ENCODE measurements at regions not wholly inside any gene's neighbourhood (a gene's known extent, or its start where the extent isn't known, plus 50 kb on each side); places are given as distances from the start of the nearest gene placed in this dataset.

GRCh38 chr14:105773584-105773983 is 247.2 kb downstream of the TMEM121 start:
- TF ChIP-seq ZBTB7A (IDR thresholded peaks at IDR 0.05; ENCODE audit: low read depth): no peak
- no peak for TF ChIP-seq FOXM1 (IDR thresholded peaks at IDR 0.05; ENCODE audit: borderline replicate concordance, low read depth)
- TF ChIP-seq NFIC (IDR thresholded peaks at IDR 0.05): no peak
- no peak for TF ChIP-seq CEBPB (IDR thresholded peaks at IDR 0.05)
- TF ChIP-seq, protein P1, sequence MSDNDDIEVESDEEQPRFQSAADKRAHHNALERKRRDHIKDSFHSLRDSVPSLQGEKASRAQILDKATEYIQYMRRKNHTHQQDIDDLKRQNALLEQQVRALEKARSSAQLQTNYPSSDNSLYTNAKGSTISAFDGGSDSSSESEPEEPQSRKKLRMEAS (IDR thresholded peaks at IDR 0.05): no peak
- TF ChIP-seq CREB1 (IDR thresholded peaks at IDR 0.05; ENCODE audit: low read depth): no peak
- TF ChIP-seq YY1 (IDR thresholded peaks at IDR 0.05; ENCODE audit: low read depth): no peak
- TF ChIP-seq TAF1 (IDR thresholded peaks at IDR 0.05; ENCODE audit: low read depth): no peak
- TF ChIP-seq, protein P2, sequence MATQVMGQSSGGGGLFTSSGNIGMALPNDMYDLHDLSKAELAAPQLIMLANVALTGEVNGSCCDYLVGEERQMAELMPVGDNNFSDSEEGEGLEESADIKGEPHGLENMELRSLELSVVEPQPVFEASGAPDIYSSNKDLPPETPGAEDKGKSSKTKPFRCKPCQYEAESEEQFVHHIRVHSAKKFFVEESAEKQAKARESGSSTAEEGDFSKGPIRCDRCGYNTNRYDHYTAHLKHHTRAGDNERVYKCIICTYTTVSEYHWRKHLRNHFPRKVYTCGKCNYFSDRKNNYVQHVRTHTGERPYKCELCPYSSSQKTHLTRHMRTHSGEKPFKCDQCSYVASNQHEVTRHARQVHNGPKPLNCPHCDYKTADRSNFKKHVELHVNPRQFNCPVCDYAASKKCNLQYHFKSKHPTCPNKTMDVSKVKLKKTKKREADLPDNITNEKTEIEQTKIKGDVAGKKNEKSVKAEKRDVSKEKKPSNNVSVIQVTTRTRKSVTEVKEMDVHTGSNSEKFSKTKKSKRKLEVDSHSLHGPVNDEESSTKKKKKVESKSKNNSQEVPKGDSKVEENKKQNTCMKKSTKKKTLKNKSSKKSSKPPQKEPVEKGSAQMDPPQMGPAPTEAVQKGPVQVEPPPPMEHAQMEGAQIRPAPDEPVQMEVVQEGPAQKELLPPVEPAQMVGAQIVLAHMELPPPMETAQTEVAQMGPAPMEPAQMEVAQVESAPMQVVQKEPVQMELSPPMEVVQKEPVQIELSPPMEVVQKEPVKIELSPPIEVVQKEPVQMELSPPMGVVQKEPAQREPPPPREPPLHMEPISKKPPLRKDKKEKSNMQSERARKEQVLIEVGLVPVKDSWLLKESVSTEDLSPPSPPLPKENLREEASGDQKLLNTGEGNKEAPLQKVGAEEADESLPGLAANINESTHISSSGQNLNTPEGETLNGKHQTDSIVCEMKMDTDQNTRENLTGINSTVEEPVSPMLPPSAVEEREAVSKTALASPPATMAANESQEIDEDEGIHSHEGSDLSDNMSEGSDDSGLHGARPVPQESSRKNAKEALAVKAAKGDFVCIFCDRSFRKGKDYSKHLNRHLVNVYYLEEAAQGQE (IDR thresholded peaks at IDR 0.05; ENCODE audit: low read depth): no peak
- TF ChIP-seq EGR1 (IDR thresholded peaks at IDR 0.05): no peak
- no peak for TF ChIP-seq RAD21 (IDR thresholded peaks at IDR 0.05; ENCODE audit: low read depth)
- TF ChIP-seq TEAD4 (IDR thresholded peaks at IDR 0.05): no peak
- no peak for TF ChIP-seq EP300 (IDR thresholded peaks at IDR 0.05; ENCODE audit: borderline replicate concordance)
- TF ChIP-seq, protein P3, sequence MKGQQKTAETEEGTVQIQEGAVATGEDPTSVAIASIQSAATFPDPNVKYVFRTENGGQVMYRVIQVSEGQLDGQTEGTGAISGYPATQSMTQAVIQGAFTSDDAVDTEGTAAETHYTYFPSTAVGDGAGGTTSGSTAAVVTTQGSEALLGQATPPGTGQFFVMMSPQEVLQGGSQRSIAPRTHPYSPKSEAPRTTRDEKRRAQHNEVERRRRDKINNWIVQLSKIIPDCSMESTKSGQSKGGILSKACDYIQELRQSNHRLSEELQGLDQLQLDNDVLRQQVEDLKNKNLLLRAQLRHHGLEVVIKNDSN (IDR thresholded peaks at IDR 0.05): no peak
- no peak for TF ChIP-seq TCF12 (IDR thresholded peaks at IDR 0.05; ENCODE audit: low read depth)

GRCh38 chr14:105774001-105774400 is 247.6 kb downstream of the TMEM121 start:
- TF ChIP-seq CREB1 (IDR thresholded peaks at IDR 0.05; ENCODE audit: low read depth) (no peak), CEBPB (IDR thresholded peaks at IDR 0.05) (no peak), FOXM1 (IDR thresholded peaks at IDR 0.05; ENCODE audit: borderline replicate concordance, low read depth) (no peak), TCF12 (IDR thresholded peaks at IDR 0.05; ENCODE audit: low read depth) (no peak), EGR1 (IDR thresholded peaks at IDR 0.05) (no peak), ZBTB7A (IDR thresholded peaks at IDR 0.05; ENCODE audit: low read depth) (no peak), NFIC (IDR thresholded peaks at IDR 0.05) (no peak), EP300 (IDR thresholded peaks at IDR 0.05; ENCODE audit: borderline replicate concordance) (no peak), TEAD4 (IDR thresholded peaks at IDR 0.05) (no peak)
- TF ChIP-seq, protein P3 (IDR thresholded peaks at IDR 0.05): no peak
- TF ChIP-seq, protein P2 (IDR thresholded peaks at IDR 0.05; ENCODE audit: low read depth): no peak
- TF ChIP-seq, protein P1 (IDR thresholded peaks at IDR 0.05): no peak

GRCh38 chr14:105774585-105775348 is 248.4 kb downstream of the TMEM121 start:
- TF ChIP-seq, protein P2 (IDR thresholded peaks at IDR 0.05; ENCODE audit: low read depth): peak; percentile 75

- no peak for TF ChIP-seq CREB1 (IDR thresholded peaks at IDR 0.05; ENCODE audit: low read depth)
- TF ChIP-seq TAF1 (IDR thresholded peaks at IDR 0.05; ENCODE audit: low read depth): no peak
- no peak for TF ChIP-seq RAD21 (IDR thresholded peaks at IDR 0.05; ENCODE audit: low read depth)
- no peak for TF ChIP-seq FOXM1 (IDR thresholded peaks at IDR 0.05; ENCODE audit: borderline replicate concordance, low read depth)
Observed at GRCh38 chr14:105776924-105777323, 250.5 kb downstream of the TMEM121 start.

DNA sequence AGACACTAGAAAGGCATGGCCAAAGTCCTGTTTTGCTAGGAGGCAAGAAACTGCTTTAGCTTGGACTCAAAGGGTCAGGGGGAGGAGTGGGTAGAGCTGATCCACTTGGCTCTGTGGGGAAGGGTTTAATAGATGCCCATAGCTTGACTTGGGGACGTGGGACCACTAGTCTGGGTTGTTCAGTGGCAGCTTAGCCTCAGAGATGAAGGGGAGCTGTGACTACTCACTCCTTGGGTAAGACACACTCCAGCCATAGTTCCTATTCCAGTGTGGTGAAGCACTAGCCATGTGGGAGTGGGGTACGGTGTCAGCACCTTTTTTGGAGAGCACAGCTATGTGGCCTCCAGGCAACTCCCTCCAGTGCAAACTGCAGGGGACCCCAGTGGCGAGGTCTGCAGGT is 257.3 kb downstream of the TMEM121 start:
- TF ChIP-seq TAF1 (IDR thresholded peaks at IDR 0.05; ENCODE audit: low read depth) (no peak), TCF12 (IDR thresholded peaks at IDR 0.05; ENCODE audit: low read depth) (no peak), CEBPB (IDR thresholded peaks at IDR 0.05) (no peak), ZBTB7A (IDR thresholded peaks at IDR 0.05; ENCODE audit: low read depth) (no peak), RAD21 (IDR thresholded peaks at IDR 0.05; ENCODE audit: low read depth) (no peak), YY1 (IDR thresholded peaks at IDR 0.05; ENCODE audit: low read depth) (no peak), EP300 (IDR thresholded peaks at IDR 0.05; ENCODE audit: borderline replicate concordance) (no peak), NFIC (IDR thresholded peaks at IDR 0.05) (no peak), FOXM1 (IDR thresholded peaks at IDR 0.05; ENCODE audit: borderline replicate concordance, low read depth) (no peak), TEAD4 (IDR thresholded peaks at IDR 0.05) (no peak)
- TF ChIP-seq, protein P2 (IDR thresholded peaks at IDR 0.05; ENCODE audit: low read depth): no peak
- TF ChIP-seq, protein P1 (IDR thresholded peaks at IDR 0.05): no peak
